ENCODE measurements at regions not wholly inside any gene's neighbourhood (a gene's known extent, or its start where the extent isn't known, plus 50 kb on each side); places are given as distances from the start of the nearest gene placed in this dataset.

DNA sequence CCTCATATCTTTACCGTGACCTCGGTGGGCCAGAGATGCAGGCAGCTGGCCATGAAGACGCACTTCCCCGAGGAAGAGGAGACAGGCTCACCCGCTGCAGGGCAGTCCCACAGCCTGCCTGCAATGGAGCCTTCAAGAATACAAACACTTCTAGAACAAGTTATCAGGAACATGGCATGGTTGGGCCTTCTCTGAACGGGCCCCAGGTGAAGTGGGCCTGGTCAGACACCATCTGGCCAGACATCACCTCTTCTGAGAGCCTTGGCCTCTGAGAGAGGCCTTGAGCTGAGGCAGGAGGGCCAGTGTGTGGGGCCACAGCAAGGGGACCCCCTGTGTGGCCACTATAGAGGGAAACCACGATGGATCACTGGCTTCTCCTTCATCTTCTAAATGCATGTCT, 112.4 kb upstream of the GDF10 start:
- no peak for DNase-seq
- no peaks in the 10 kb centered on the region for H3K9me3 ChIP-seq
- no peak overlapping the region for H3K9ac ChIP-seq (ENCODE audit: low read depth in 2 of 2, low read length in 2 of 2)
- no peaks in the 10 kb centered on the region for H3K27me3 ChIP-seq
- H3K4me3 ChIP-seq: no peak overlapping the region
- no peak overlapping the region for H3K27ac ChIP-seq
- TF ChIP-seq, protein P1, sequence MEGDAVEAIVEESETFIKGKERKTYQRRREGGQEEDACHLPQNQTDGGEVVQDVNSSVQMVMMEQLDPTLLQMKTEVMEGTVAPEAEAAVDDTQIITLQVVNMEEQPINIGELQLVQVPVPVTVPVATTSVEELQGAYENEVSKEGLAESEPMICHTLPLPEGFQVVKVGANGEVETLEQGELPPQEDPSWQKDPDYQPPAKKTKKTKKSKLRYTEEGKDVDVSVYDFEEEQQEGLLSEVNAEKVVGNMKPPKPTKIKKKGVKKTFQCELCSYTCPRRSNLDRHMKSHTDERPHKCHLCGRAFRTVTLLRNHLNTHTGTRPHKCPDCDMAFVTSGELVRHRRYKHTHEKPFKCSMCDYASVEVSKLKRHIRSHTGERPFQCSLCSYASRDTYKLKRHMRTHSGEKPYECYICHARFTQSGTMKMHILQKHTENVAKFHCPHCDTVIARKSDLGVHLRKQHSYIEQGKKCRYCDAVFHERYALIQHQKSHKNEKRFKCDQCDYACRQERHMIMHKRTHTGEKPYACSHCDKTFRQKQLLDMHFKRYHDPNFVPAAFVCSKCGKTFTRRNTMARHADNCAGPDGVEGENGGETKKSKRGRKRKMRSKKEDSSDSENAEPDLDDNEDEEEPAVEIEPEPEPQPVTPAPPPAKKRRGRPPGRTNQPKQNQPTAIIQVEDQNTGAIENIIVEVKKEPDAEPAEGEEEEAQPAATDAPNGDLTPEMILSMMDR (IDR thresholded peaks at IDR 0.05): no peak
- no peaks in the 10 kb centered on the region for H3K4me1 ChIP-seq
- intact Hi-C loops (cut with DNase I): no loop called here
- no peaks in the 10 kb centered on the region for H3K36me3 ChIP-seq

- Histone ChIP-seq H3K4me3 (no peak overlapping the region), H3K27me3 (no peaks in the 10 kb centered on the region), H3K36me3 (no peaks in the 10 kb centered on the region), H3K9ac (ENCODE audit: low read depth in 2 of 2, low read length in 2 of 2) (no peak overlapping the region), H3K27ac (no peak overlapping the region), H3K4me1 (no peaks in the 10 kb centered on the region), H3K9me3 (no peaks in the 10 kb centered on the region)
- intact Hi-C loops (cut with DNase I): no loop called here
- DNase-seq: no peak
- TF ChIP-seq, protein P1 (IDR thresholded peaks at IDR 0.05): no peak
These were observed 111.8 kb upstream of the GDF10 start for GRCh38 chr10:47188156-47188555.

DNA sequence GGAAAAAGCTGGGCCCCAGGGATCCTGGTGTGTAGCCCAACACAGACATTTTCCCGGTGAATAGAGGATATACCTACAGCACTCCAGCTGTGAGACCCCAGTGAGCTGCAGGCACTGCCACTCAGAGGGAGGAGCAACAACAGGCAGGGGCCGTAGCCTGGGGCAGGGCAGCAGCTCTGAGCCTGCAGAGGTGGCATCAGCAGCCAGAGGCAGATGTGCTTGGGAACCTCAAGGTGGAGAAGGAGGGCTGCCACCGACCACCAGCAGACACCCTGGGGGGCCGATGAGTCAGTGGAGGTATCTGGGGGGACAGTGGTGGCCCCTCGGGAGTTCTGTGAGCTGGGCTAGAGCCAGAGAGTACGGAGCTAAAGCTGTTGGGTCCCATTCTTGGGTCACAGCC, 110.2 kb upstream of the GDF10 start:
- Histone ChIP-seq H3K36me3 (no peaks in the 10 kb centered on the region), H3K9me3 (no peaks in the 10 kb centered on the region), H3K4me3 (no peak overlapping the region), H3K27ac (no peak overlapping the region), H3K27me3 (no peaks in the 10 kb centered on the region), H3K4me1 (no peaks in the 10 kb centered on the region), H3K9ac (ENCODE audit: low read depth in 2 of 2, low read length in 2 of 2) (no peak overlapping the region)
- TF ChIP-seq, protein P1 (IDR thresholded peaks at IDR 0.05): no peak
- no peak for DNase-seq
- intact Hi-C loops (cut with DNase I): no loop called here

GRCh38 chr10:47190301-47190700, 109.7 kb upstream of the GDF10 start:
- TF ChIP-seq, protein P1 (IDR thresholded peaks at IDR 0.05): no peak
- DNase-seq: no peak
- intact Hi-C loops (cut with DNase I): no loop called here
- Histone ChIP-seq H3K4me1 (no peaks in the 10 kb centered on the region), H3K9me3 (no peaks in the 10 kb centered on the region), H3K27me3 (no peaks in the 10 kb centered on the region), H3K27ac (no peak overlapping the region), H3K9ac (ENCODE audit: low read depth in 2 of 2, low read length in 2 of 2) (no peak overlapping the region), H3K4me3 (no peak overlapping the region), H3K36me3 (no peaks in the 10 kb centered on the region)

DNA sequence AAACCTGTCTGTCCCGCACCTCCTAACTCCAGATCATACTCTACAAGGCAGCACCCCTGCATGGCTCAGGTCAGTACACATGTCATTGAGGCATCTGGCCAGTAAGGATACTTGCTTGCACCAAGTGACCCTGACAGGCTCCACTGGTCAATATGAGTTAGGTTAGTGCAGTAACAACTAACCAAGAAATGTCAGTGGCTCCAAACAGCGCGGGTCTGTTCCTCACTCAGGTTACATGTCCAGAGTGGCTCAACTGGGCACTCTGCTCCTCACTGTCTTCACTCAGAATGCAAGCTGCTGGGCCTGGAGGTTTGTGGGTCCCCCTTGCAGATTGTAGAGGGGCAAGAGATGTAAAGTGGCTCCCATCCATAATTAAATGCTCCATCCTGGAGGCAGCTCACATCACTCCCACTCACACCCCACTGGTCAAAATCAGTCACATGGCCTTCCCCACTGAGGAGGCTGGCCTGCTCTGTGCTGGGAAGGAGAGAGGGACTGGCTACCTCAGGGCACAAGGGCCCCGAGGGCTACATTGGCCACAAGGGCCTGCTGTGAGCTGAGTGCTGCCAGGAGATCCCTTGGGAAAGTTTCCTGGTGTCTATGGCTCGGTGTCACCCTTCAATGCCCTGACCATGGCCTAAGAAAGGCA, 109.1 kb upstream of the GDF10 start:
- DNase-seq: no peak
- Histone ChIP-seq H3K4me3 (no peak overlapping the region), H3K9ac (ENCODE audit: low read depth in 2 of 2, low read length in 2 of 2) (no peak overlapping the region), H3K27ac (no peak overlapping the region), H3K27me3 (no peaks in the 10 kb centered on the region), H3K36me3 (no peaks in the 10 kb centered on the region), H3K9me3 (no peaks in the 10 kb centered on the region), H3K4me1 (no peaks in the 10 kb centered on the region)
- TF ChIP-seq, protein P1 (IDR thresholded peaks at IDR 0.05): no peak
- intact Hi-C loops (cut with DNase I): no loop called here
